Stimulated activated CD8-positive, alpha-beta memory T cell treated with anti-CD3 and anti-CD28 coated beads, Interleukin-7, amount 100 ng/mL, for 4 hours (primary cell): ENCODE measurements at regions not wholly inside any gene's neighbourhood (a gene's known extent, or its start where the extent isn't known, plus 50 kb on each side); places are given as distances from the start of the nearest gene placed in this dataset.
A peak's percentile ranks its signal among the peaks of the same experiment; 100 is the strongest.
"Not testable (repeated sequence)": the region's sequence is repeated elsewhere in the genome, so short reads cannot be mapped to it uniquely, and the experiment has no call there.

Experiments
- DNase-seq, 2 donors: peaks; one replicate each; pipeline ENCODE4 v3.0.0-alpha.2; 2020; ENCODE audit warnings: low read depth in 2 of 2

- not testable (repeated sequence) for DNase-seq
Observed at GRCh38 chr16:88242312-88243295, 140.2 kb upstream of the ZNF469 start.

GRCh38 chr16:88243921-88244320 is 138.8 kb upstream of the ZNF469 start:
- not testable (repeated sequence) for DNase-seq

GRCh38 chr16:88245241-88246081 is 137.3 kb upstream of the ZNF469 start:
- DNase-seq: not testable (repeated sequence)

GRCh38 chr16:88246955-88247582 is 135.7 kb upstream of the ZNF469 start:
- not testable (repeated sequence) for DNase-seq

- not testable (repeated sequence) for DNase-seq
Observed at GRCh38 chr16:88247583-88247966, 135.2 kb upstream of the ZNF469 start.

- not testable (repeated sequence) for DNase-seq
Observed at GRCh38 chr16:88248761-88249160, 134.0 kb upstream of the ZNF469 start.

- DNase-seq: not testable (repeated sequence)
Observed at GRCh38 chr16:88250381-88250780, 132.4 kb upstream of the ZNF469 start.

GRCh38 chr16:88252057-88252794 is 130.5 kb upstream of the ZNF469 start:
- not testable (repeated sequence) for DNase-seq

GRCh38 chr16:88258141-88258540 is 124.6 kb upstream of the ZNF469 start:
- DNase-seq: not testable (repeated sequence)

- DNase-seq: not testable (repeated sequence)
Observed at GRCh38 chr16:88258764-88259525, 123.8 kb upstream of the ZNF469 start.

GRCh38 chr16:88259538-88259937 is 123.2 kb upstream of the ZNF469 start:
- not testable (repeated sequence) for DNase-seq

GRCh38 chr16:88260146-88260545 is 122.6 kb upstream of the ZNF469 start:
- not testable (repeated sequence) for DNase-seq

GRCh38 chr16:88260881-88261665 is 121.7 kb upstream of the ZNF469 start:
- DNase-seq: not testable (repeated sequence)

- DNase-seq: not testable (repeated sequence)
Observed at GRCh38 chr16:88261814-88262605, 120.7 kb upstream of the ZNF469 start.

GRCh38 chr16:88262858-88263563 is 119.7 kb upstream of the ZNF469 start:
- DNase-seq: not testable (repeated sequence)

- DNase-seq: not testable (repeated sequence)
Observed at GRCh38 chr16:88263681-88264287, 119.0 kb upstream of the ZNF469 start.

GRCh38 chr16:88264641-88265285 is 118.0 kb upstream of the ZNF469 start:
- peak; percentile 19 to 67 for DNase-seq
